Jurkat, Clone E6-1 (cell line): ENCODE measurements at regions not wholly inside any gene's neighbourhood (a gene's known extent, or its start where the extent isn't known, plus 50 kb on each side); places are given as distances from the start of the nearest gene placed in this dataset.
A peak's percentile ranks its signal among the peaks of the same experiment; 100 is the strongest.

Experiments used
- DNase-seq: peaks from one replicate; pipeline ENCODE4 v3.0.0-alpha.2; 2011; ENCODE audit warnings: low read depth, low spot score
- H3K4me3 ChIP-seq: 2 replicates; pipeline ENCODE4 v1.5.1; 2011; ENCODE audit warnings: mild to moderate bottlenecking, low read length, control low read depth, moderate library complexity

DNA sequence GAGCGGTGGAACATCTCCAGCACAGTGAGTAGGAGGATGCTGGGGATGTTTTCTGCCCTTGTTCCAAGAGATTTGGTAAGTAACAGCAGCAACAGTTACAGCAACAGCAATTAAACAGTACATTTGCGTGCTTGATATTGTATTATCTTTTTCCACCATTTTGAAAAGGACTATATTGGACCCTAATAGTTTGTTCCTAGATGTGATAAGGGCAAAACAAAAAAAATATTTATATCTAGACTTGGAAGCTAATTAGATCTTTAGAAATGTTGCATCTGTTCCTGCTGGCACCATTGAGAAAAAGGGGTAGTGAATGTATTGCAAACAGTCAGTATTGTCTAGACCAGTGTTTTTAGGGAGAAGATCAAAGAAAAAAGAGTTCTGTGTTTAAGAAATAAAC lies 759.9 kb downstream of the JRKL start:
- no peak overlapping the region for H3K4me3 ChIP-seq
- DNase-seq = no peak

DNA sequence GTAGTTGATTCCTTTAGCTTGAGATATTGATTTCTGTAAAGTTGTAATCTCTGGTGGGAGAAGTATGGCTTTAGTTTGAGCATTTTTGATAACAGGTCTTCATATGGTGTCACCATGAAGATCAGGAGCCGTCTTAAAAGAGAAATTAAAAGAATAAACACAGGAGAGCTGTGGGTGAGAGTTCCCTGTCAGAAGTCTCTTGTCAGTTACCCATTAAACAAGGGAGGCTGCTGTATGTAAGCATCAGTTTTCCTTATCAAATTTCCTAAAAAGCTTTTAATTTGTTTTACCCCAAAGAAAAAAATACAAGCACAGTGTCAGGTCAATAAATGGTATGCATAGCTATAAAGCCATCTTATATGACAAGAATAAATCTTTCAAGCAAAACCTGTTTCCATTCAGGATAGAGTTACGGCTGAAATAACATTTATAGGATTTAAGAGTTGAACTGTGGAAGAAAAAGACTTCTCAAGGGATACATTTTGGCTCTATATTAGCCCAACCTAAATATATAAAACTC lies 767.5 kb downstream of the JRKL start:
- no peak overlapping the region for H3K4me3 ChIP-seq
- DNase-seq = no peak

DNA sequence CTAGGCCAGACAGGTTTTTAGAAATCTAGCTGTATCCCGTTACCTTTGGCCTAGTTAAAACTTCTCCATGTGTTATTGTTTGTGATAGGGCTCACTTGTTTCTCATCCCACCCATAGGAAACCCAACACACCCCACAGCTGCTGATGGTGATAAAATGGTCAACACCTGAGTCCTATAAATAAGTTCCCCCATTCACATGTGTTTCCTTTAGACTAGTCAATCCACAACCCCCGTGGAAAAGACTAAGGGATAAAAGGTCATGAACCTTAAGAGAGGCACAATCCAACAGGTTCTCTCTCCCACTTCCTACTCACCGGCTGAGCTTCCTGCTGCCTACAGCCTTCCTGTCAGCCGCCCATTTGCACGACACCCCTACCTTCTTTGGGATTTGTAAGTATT lies 768.4 kb downstream of the JRKL start:
- no peak overlapping the region for H3K4me3 ChIP-seq
- DNase-seq = no peak

DNA sequence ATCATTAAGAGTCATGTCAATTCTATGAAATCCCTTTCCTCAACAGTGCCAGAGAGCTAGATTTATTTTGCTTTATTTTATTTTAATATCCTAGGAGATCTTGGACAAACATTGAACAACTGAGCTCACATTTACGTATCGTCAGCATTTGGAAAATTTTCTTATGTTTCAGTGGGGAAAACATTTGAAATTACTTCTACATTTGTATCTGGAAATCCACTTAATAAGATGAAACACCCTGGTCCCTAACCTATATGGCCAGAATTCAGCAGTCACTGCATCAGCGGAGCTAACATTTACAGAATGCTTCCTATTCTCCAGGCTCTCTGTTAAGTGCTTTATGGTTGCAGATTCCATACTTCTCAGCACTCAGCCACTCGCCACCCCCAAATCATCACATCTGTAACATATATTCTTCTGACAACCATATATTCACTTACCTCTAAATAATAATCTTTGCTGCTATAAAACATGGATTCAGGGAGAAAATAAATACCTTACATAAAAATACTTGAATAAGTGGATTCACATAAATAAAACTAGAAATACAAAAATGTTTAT lies 773.9 kb downstream of the JRKL start:
- no peak for DNase-seq
- no peak overlapping the region for H3K4me3 ChIP-seq

DNA sequence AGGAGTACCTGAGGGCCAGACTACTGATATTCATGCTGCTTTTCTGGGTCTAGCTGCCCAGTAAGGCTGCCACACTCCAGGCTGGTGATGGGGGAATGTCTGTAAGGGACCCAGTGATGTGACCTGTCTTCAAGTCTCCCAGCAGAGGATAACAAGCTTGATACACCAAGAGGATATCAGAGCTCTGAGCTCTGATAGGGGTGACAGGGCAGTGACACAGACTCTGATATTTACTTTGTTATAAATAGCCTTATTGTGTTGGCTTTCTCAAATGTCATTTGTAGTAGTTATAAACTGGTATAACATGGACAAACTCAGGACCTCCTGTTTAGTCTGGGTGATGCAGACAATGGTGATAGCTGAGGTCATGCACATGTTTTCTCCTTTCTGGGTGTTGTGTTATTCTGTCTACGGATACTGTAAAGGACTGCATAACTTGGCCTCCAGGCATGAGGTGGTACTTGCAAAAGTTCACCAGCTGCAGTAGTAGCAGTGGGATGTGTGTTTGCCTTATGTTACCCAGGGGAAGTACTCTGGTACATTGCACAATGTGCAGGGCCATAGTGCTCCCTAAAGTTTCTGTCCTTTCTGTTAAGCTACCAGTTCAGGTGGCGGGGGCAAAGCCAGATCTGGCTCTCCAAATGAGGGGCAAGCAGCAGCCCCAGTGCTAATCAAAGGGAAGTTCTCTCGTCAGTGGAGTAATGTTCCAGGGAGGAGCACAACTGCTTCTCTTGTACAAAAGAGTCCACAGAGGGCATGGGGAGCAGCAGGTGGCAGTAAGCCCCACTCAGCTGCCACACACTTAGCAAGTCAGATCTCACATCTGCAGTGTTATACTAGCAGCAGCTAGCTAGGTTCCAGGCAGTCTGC lies 812.2 kb downstream of the JRKL start:
- H3K4me3 ChIP-seq = no peak overlapping the region
- DNase-seq = no peak

DNA sequence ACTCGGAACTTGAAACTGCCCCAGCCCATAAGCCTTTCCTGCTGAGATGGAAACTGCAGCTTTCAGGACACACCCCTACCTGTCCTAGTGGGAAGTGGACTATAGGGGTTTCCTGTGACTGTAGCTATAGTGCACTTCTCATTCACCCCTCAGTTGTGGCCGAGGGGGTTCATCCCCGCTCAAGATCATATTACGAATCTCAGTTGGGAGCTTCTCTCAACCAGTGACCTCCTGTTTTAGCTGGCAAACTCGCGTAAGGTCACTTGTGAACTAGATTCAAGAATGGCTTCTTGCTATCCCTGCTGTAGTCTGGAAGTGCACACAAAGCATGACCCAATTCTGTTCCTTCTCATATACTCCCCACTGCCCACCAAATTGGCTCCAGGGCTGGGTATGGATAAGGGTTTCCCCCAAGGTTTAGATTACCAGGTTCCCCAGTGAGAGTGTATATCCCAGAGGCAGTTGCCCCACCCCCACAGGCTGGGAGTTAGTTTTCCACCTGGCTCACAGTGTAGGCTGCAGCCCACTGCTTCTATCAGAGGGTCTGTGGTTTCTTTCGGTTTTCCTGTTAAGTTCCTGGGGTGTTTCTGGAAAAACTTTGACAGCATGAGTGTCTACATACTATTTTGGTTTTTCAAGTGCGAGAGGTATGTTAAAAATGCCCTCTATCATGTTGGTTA lies 812.9 kb downstream of the JRKL start:
- DNase-seq = no peak
- no peak overlapping the region for H3K4me3 ChIP-seq

DNA sequence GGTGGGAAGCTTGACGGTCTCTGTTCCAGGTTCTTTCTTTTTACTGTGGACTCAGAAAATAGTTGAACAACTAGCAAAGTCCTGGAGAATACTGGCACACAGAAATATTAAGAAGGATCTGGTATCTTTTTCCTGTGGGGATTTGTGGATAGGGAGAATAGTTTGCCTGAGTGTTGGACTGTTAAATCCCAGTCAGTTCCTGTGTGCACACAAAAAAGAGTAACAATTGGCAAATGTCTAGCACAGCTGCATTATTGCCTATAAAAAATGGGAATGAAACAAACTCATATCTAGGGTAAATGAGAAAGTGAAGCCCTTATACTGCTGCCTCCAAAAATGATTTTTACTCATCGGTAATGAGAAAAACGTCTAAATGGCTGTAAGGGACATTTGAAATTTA lies 828.2 kb downstream of the JRKL start:
- DNase-seq = no peak
- H3K4me3 ChIP-seq = no peak overlapping the region

DNA sequence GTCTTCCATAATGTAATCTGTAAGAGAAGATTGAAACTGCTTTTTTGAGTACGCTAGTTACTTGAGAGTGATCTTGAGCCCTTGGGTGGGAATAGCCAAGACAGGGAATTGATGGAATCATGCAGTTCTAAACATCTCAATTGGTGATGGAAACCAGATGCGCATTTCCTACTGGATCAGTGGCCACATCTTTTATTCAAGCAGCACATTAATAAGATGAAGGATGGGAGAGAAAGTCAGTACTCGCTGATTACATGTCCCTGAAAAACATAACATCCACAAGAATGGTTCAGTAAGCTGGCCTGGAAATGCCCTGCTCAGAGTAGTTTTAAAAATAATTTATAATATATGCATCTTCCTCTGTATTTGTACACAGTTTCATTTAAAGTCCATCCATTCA lies 833.8 kb downstream of the JRKL start:
- no peak overlapping the region for H3K4me3 ChIP-seq
- DNase-seq = no peak

DNA sequence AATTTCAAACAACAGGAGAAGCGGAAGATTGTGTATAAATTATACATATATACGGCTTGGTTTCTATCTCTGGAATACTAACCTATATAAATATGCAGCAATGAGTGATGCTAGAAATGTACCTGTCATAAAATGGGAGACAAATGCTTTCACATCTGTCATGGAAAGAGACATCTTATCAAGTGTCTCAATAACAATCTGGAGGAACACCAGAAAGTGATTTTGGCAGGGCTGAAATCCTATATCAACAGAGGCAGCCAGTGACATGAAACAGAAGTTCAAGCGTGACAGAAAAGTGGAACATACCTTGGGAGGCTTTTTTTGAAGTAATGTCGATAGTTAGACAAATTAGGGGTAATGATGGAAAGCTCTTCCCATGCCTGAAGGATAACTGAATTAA lies 834.6 kb downstream of the JRKL start:
- no peak for DNase-seq

DNA sequence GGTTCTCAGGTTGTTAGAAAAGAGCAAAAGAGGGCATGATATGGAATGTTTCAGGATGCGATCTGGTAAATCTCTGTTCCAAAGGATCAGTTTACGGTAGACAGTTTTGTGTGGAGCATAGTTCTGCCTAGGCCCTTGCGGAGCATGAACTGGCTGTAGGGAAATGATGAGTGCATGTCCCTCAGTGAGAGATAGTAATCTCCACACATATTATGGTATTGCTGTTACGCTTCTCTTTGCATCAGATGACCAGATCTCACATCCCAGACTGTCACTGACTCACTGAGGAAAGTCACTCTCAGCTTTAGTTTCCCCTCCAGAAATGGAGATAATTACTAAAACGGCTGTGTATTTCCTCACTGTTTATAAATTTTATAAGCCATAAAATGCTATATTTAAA lies 836.0 kb downstream of the JRKL start:
- no peak overlapping the region for H3K4me3 ChIP-seq
- DNase-seq = no peak

More for the DNA sequence above, 834.6 kb downstream of the JRKL start:
- no peak overlapping the region for H3K4me3 ChIP-seq

DNA sequence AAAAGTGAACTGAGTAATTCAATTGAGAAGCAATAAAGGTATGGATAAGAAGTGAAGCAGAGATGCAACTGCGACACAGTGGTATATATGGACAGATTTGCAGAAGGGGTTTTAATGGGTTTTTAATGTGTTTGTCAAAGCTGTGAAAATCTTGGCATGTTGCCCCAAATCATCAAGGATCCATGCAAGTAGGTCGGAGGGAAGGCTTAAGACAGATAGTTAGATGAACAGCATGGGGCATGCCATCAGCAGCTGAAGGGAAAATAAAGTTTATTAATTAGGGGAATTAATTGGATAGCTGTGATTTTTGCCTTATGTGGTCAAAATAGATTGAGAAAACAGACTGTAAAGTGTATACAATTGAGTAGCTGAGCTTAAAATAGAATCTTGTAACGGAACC lies 840.1 kb downstream of the JRKL start:
- no peak for DNase-seq
- H3K4me3 ChIP-seq = no peak overlapping the region

DNA sequence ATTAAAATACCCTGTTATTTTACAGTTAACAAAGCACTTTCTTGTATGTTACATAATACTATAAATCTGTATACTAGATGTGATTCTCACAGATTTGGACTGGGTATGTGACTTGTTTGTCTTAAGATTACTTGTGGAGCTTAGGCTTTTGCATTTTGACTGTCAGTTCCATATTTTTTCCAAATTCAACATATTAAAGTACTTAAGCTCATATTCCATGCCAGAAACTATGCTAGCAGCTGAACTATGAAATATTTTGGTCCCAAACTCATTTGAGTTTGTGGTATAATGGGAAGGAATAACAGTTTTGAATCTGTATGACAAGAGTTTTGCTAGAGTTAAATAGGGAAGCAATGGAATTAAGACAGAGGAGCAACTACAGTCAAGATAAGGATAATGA lies 841.4 kb downstream of the JRKL start:
- no peak overlapping the region for H3K4me3 ChIP-seq
- DNase-seq = no peak

DNA sequence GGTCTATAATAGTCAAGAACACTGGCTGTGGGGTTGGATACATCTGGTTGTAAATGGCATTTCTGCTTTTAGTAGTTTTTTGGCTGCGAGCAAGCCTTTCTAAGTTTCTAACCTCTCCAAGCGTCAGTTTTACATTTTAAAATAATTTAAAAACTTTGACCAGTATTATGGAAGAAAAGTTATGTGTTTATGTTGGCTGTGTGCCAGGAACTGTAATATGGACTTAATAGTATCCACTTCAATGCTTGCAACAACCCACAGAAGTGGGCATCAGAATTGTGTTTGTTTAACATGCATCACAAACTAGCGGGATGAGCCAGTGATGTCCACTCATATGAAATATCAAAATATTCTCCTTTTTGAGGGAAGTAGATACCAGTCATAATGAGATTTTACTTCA lies 844.2 kb downstream of the JRKL start:
- no peak for DNase-seq
- H3K4me3 ChIP-seq = no peak overlapping the region

DNA sequence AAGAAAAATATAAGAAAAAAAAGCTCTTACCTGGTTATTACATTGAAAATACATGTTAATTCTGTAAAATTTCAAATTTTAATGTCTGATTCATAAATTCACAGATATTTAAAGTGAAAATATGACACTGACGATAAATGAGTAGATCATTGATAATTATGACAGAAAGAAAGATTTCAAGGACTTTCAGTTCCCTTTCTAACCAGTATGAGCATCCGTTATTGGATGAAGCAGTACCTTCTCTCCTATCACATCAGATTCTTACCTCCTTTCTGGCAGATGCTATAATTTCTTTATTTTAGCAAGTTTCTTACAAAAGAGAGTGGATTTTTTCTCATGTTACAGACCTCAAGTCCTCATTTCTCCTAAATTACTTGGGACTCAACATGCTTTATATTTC lies 847.3 kb downstream of the JRKL start:
- no peak overlapping the region for H3K4me3 ChIP-seq

DNA sequence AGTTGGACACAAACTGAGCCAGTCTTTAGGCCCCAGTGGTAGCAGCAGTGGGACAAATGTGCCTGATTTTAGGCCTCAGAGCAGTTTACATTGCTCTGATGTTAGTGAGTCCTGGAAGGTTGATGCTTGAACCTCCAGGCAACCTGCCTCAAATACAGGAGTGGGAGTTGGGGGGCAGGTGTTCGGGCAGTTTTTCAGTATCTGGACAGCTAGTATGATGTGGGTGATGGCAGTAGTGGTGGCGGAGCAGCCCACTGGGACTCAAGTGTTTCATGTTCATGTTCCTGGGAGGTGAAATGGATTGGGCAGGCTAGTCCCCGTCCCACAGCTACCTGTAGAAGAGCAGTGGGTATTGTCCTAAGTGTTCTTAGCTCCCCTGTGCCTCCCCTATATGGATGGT lies 857.8 kb downstream of the JRKL start:
- H3K4me3 ChIP-seq = no peak overlapping the region
- DNase-seq = no peak

More for the DNA sequence above, 847.3 kb downstream of the JRKL start:
- DNase-seq = no peak

DNA sequence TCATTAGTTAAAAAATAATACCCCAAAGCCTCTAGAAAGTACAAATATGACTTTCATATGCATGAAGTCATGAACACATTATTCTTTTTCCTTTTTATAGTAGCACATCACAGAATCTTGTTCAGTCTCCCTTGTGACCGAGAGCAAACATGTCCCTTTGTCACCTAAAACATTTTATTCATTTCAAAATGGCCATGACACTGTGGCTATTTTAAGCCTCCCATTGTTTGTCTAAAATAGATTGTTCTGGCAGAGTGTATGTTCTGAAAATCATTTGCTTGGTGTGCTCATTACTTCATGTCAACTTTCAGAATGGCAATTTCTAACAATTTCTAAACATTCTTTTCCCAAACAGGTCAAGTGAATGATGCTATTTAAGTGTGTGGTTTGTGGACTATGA lies 865.0 kb downstream of the JRKL start:
- H3K4me3 ChIP-seq = no peak overlapping the region
- no peak for DNase-seq

DNA sequence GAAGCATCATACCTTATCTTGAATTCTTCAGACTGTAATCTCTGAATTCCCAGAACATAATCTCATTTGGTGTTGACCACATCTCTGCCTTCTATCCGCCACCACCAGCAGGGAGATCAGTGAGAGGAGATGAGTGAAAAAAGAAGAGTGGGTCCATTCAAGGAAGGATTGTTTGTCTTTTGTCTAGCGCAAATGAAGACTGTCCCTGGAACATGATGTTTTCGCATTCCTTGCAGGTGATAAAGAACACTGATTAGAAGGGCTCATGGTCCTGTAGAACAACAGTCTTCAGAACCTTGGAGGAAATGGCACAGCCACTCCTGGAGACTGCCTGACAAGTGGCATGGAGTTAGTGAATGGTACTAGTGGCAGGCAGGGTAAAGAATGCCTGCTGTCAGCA lies 869.6 kb downstream of the JRKL start:
- H3K4me3 ChIP-seq = no peak overlapping the region
- no peak for DNase-seq

DNA sequence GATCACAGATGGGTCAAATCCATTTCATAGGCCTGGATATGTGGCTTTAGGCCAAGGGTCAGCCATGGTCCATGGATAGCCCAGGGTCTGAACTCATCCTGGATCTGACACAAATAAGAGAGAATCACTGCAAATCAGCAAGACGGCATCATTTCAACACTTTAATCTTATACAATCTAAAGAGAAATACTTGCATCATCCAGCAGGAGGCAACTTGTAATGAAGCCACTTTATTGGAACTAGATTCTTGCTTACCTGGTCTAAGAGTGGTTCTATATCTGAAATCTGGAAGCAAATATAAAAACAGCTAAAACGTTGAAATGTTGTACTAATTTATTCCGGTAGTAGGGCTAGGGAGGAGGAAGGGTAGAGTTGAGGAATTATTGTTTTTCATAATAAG lies 870.1 kb downstream of the JRKL start:
- no peak overlapping the region for H3K4me3 ChIP-seq
- no peak for DNase-seq

DNA sequence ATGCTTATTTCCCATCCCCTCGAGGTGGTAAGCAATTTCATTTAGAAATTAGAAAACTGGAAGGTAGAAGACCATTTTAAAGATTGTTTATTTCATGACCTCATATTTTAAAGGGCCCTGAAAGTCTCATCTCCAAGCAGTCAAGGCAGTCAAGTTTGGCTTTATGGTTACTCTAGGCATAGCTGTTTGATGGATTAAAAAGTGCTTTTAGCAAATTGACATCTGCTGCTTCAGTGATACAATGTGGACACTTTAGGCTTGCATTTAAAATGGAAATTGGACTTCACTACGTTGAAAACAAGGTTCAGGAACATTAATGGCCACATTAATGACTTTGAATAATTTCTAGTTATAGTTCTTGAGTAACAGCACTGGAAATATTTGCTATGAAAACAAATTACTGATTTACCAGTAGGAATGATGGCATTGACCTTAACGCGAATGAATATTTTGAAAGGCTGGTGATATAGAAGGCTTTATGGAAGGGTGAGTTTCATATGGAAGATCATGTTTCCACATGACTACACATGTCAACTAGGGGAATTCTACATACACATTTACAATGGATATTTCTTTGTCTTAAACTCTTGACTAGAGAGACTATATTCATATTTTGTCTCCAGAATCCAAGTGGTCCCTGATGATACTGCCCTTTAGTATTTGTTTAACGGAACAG lies 873.5 kb downstream of the JRKL start:
- DNase-seq = no peak
- no peak overlapping the region for H3K4me3 ChIP-seq

DNA sequence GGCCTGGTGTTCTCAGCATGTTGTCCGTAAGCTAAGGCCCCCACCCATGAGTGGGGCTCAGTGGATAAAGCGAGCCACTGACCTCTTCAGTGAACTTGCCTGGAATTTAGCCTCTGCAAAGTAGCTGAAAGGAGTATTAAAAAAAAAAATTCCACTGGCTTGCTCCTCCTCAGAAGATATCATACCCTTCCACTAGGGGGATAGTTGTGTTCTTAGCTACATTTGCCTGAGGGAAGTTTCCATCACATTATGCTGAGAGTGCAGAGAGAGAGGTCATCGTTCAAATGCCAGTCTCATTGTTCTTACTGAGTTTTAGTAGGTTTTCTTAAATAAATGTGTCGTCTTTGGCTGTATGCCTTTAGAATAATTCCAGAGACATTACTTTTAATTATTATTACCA lies 879.7 kb downstream of the JRKL start:
- no peak overlapping the region for H3K4me3 ChIP-seq
- peak; percentile 14 for DNase-seq
